ENCODE measurements at regions not wholly inside any gene's neighbourhood (a gene's known extent, or its start where the extent isn't known, plus 50 kb on each side); places are given as distances from the start of the nearest gene placed in this dataset.

DNA sequence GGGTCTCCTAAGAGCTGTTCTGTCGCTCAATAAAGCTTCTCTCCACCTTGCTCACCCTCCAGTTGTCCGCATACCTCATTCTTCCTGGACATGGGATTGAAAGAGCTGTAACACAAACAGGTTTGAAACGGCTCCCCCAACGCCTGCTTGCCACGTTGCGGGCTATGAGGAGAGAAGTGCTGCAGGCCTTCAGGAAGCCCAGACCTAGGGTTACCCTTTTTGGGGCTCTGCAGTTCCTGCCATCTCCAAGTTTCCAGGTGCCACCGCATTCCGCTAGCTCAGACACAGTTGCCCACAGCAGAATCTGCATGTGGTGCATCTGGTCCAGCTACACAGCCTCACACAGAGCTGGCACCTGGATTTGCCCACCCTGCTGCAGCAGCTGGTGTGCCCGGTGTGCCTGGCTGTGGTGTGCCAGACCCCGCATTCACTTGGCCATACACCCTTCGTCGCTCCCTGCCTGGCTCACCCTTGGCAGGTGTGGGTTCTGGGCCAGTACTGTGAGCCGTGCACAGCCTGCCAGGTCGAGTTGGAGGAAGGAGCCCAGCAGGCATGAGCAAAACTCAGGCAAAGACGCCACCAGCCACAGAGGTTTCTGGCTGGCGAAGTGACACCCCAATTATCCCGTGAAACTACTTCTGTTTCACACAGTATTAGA lies 253.2 kb upstream of the SEMA3A start:
- no peaks in the 10 kb centered on the region for H3K79me2 ChIP-seq (ENCODE audit: control insufficient read depth, insufficient read depth, low read length)
- H3K36me3 ChIP-seq (ENCODE audit: control insufficient read depth in 2 of 2, insufficient read depth in 2 of 2, low read length in 1 of 2): no peaks in the 10 kb centered on the region
- ChIA-PET POLR2A (no interaction called here), RAD21 (ENCODE audit: unreplicated experiment) (no interaction called here), CTCF (no interaction called here), SMC1A (ENCODE audit: uncharacterized antibody, unreplicated experiment) (no interaction called here)
- H2AFZ ChIP-seq (ENCODE audit: control insufficient read depth, low read depth, low read length): no peak overlapping the region
- no peaks in the 10 kb centered on the region for H3K9me3 ChIP-seq (replicated peaks; ENCODE audit: control insufficient read depth, insufficient read depth, low read length)
- in situ Hi-C loops (cut with MboI) (no loop called here), intact Hi-C loops (cut with micrococcal nuclease; ENCODE audit: unreplicated experiment) (no loop called here)
- DNase-seq (ENCODE audit: low read depth, low spot score): no peak
- no peak for FAIRE-seq
- no peaks in the 10 kb centered on the region for H4K20me1 ChIP-seq (ENCODE audit: control insufficient read depth, insufficient read depth)
- no TSS peak for BruUV-seq (replicated peaks)
- H3K4me1 ChIP-seq (ENCODE audit: control insufficient read depth, insufficient read depth, low read length): no peaks in the 10 kb centered on the region
- no peak overlapping the region for H3K27ac ChIP-seq (ENCODE audit: control insufficient read depth, insufficient read depth)
- 52% methylated on average over 17 of the region's 17 CpGs for WGBS (ENCODE audit: insufficient coverage, insufficient replicate concordance, low lambda C conversion rate, missing lambda C conversion rate)
- no peak overlapping the region for H3K4me3 ChIP-seq
- H3K4me2 ChIP-seq (ENCODE audit: control insufficient read depth, insufficient read depth): no peak overlapping the region
- no peak for ATAC-seq
- no peak overlapping the region for H3K9ac ChIP-seq (ENCODE audit: control insufficient read depth, insufficient read depth, low read length)
- no peak for TF ChIP-seq RCOR1 (conservative IDR thresholded peaks at IDR 0.05; ENCODE audit: low read depth, low read length)
- no peak for TF ChIP-seq MTA3 (IDR thresholded peaks at IDR 0.05; ENCODE audit: borderline replicate concordance, low read length)
- TF ChIP-seq HDAC2 (IDR thresholded peaks at IDR 0.05): no peak
- no peak for TF ChIP-seq KDM1A (IDR thresholded peaks at IDR 0.05; ENCODE audit: borderline replicate concordance)
- TF ChIP-seq HDAC6 (IDR thresholded peaks at IDR 0.05; ENCODE audit: unreplicated experiment): no peak
- no peak for TF ChIP-seq RBBP5 (conservative IDR thresholded peaks at IDR 0.05)
- no peak for TF ChIP-seq NFIC (IDR thresholded peaks at IDR 0.05; ENCODE audit: low read depth, low read length)
- no peak for TF ChIP-seq NBN (IDR thresholded peaks at IDR 0.05)
- TF ChIP-seq FOXM1 (IDR thresholded peaks at IDR 0.05; ENCODE audit: low read depth, low read length): no peak
- TF ChIP-seq, protein P1, sequence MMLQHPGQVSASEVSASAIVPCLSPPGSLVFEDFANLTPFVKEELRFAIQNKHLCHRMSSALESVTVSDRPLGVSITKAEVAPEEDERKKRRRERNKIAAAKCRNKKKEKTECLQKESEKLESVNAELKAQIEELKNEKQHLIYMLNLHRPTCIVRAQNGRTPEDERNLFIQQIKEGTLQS (IDR thresholded peaks at IDR 0.05; ENCODE audit: borderline replicate concordance, extremely low read depth, low read depth, low read length): no peak
- no peaks in the 10 kb centered on the region; a peak in 2 of 4 replicates for H3K27me3 ChIP-seq (replicated peaks in 1 of 2; ENCODE audit: control insufficient read depth in 2 of 2, insufficient read depth in 2 of 2, low read length in 1 of 2)

All from GM12878 (cell line).